Natural killer cell treated with Interleukin-12 subunit alpha and Interleukin-12 subunit beta and Interleukin-15 and Interleukin-18, amount 100 ng/mL, for 72 hours (primary cell): ENCODE measurements at regions not wholly inside any gene's neighbourhood (a gene's known extent, or its start where the extent isn't known, plus 50 kb on each side); places are given as distances from the start of the nearest gene placed in this dataset.

ENCODE experiments used
- ATAC-seq, 2 donors: fragments of 150-1000 bp; cut with Tn5 transposase in 1 of 2; sonication (Bioruptor Pico), chemical (Tn5 transposase) in 1 of 2; 2 replicates each; pipeline ENCODE4 v1.10.0; 2021
- DNase-seq: peaks from one replicate; pipeline ENCODE4 v3.0.0; 2022; ENCODE audit warnings: low spot score
- H3K27ac Mint-ChIP-seq, 2 donors: 1 replicate in 1 of 2; 2 replicates in 1 of 2; pipeline ENCODE4 v1.8.0; 2022; ENCODE audit warnings: mixed read lengths in 2 of 2, mild to moderate bottlenecking in 1 of 2, moderate library complexity in 1 of 2
- H3K27me3 Mint-ChIP-seq, 2 donors: 1 replicate in 1 of 2; 2 replicates in 1 of 2; pipeline ENCODE4 v1.8.0; 2022; ENCODE audit warnings: mixed read lengths in 2 of 2
- H3K36me3 Mint-ChIP-seq: one replicate; pipeline ENCODE4 v1.8.0; 2022; ENCODE audit warnings: mixed read lengths
- H3K4me1 Mint-ChIP-seq, 2 donors: 1 replicate in 1 of 2; 2 replicates in 1 of 2; pipeline ENCODE4 v1.8.0; 2022; ENCODE audit warnings: low read depth in 2 of 2, mixed read lengths in 2 of 2, mild to moderate bottlenecking in 1 of 2
- H3K4me3 Mint-ChIP-seq: one replicate; pipeline ENCODE4 v1.8.0; 2022; ENCODE audit warnings: mixed read lengths
- H3K9me3 Mint-ChIP-seq: 2 replicates; pipeline ENCODE4 v1.8.0; 2022; ENCODE audit warnings: mixed read lengths

GRCh38 chr4:101599620-101600019 is 190.9 kb upstream of the BANK1 start:
- Mint-ChIP-seq H3K4me1 (peaks cover 0 to 4% of the 10 kb centered on the region in 2 donors), H3K27ac (no peak overlapping the region), H3K27me3 (no peaks in the 10 kb centered on the region), H3K4me3 (no peak overlapping the region), H3K9me3 (no peaks in the 10 kb centered on the region), H3K36me3 (no peaks in the 10 kb centered on the region)
- ATAC-seq, result no peak
- DNase-seq, result no peak

GRCh38 chr4:101596781-101597552 is 193.6 kb upstream of the BANK1 start:
- H3K9me3 Mint-ChIP-seq, result no peaks in the 10 kb centered on the region
- no peak overlapping the region for H3K4me3 Mint-ChIP-seq
- H3K4me1 Mint-ChIP-seq, result peaks cover 0 to 6% of the 10 kb centered on the region in 2 donors
- no peaks in the 10 kb centered on the region for H3K27me3 Mint-ChIP-seq
- ATAC-seq (no peak), DNase-seq (no peak)
- no peaks in the 10 kb centered on the region for H3K36me3 Mint-ChIP-seq
- H3K27ac Mint-ChIP-seq, result no peak overlapping the region

DNA sequence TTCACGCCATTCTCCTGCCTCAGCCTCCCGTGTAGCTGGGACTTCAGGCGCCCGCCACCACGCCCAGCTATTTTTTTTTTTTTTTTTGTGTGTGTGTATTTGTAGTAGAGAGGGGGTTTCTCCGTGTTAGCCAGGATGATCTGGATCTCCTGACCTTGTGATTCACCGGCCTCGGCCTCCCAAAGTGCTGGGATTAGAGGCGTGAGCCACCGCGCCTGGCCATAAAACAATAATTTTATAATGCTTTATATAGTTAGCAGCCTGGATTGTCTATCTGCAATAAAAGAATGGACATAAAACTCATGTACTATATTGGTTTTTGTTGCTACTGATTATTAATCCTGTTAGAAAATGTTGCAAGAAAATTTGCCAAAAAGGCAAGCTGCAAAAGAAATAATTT is 195.9 kb upstream of the BANK1 start:
- ATAC-seq, result no peak
- Mint-ChIP-seq H3K27me3 (no peaks in the 10 kb centered on the region), H3K36me3 (no peaks in the 10 kb centered on the region), H3K4me1 (peaks cover 0 to 6% of the 10 kb centered on the region in 2 donors), H3K27ac (no peak overlapping the region), H3K4me3 (no peak overlapping the region), H3K9me3 (no peaks in the 10 kb centered on the region)
- DNase-seq, result no peak

DNA sequence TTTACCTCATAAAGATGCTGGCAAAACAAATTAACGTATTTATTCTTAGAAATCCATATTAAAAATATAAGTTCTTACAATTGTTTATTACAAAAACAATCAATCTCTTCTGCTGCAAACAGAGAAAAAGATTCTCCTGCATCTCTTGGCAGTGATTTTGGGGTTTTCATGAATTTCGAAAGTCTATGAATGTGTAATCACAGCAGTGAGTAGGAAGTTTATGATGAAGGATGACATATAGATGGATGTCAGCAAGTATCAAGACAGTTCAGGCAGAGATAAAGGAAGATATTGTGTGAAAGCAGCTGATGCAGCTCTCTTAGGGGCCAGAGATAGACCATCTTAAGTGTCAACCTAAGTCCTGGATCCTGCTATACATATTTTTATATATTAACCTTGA is 196.9 kb upstream of the BANK1 start:
- no peak overlapping the region for H3K27ac Mint-ChIP-seq
- no peak for ATAC-seq

DNA sequence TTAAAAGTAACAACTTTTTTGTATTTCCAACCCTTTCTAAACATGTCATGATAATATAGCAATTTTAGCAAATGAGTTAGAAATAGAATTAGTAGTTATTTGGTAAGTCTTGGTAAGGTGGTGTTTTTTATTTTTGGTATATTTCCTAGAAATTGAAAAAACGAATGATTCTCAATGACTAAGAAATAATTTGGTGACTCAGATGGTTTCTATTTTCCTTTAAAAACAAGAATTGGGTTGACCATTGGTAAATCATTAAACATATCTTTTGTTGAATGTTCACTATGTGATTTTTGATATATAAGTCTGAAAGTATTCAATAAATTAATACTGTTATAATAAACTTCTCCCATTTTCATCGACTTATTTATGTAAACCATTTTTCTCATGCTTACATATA is 206.2 kb upstream of the BANK1 start:
- Mint-ChIP-seq H3K36me3 (peaks cover 14% of the 10 kb centered on the region), H3K4me3 (no peak overlapping the region), H3K4me1 (no peaks in the 10 kb centered on the region), H3K27ac (no peak overlapping the region), H3K27me3 (peaks cover 0 to 8% of the 10 kb centered on the region in 2 donors), H3K9me3 (peaks cover 14% of the 10 kb centered on the region)
- ATAC-seq (no peak), DNase-seq (no peak)

More for the DNA sequence above, 196.9 kb upstream of the BANK1 start:
- no peaks in the 10 kb centered on the region for H3K36me3 Mint-ChIP-seq
- peaks cover 0 to 6% of the 10 kb centered on the region in 2 donors for H3K4me1 Mint-ChIP-seq
- H3K27me3 Mint-ChIP-seq, result no peaks in the 10 kb centered on the region
- H3K4me3 Mint-ChIP-seq, result no peak overlapping the region
- H3K9me3 Mint-ChIP-seq, result no peaks in the 10 kb centered on the region
- DNase-seq, result no peak

DNA sequence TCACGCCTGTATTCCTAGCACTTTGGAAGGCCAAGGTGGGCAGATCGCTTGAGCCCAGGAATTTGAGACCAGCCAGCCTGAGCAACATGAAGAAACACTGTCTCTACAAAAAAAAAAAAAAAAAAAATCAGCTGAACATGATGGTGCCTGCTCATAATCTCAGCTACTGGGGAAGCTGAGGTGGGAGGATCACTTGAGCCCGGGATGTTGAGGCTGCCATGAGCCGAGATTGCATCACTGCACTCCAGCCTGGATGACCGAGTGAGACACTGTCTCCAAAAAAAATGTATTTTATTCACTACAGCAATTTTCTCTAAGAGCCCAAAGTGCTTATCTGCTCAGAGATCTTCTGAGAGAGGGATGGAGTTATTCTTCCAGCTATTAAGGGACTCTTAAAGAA is 215.8 kb upstream of the PPP3CA start:
- Mint-ChIP-seq H3K36me3 (peaks cover 20% of the 10 kb centered on the region), H3K9me3 (peaks cover 3% of the 10 kb centered on the region), H3K27me3 (peaks cover 3 to 12% of the 10 kb centered on the region in 2 donors), H3K4me3 (no peak overlapping the region), H3K27ac (no peak overlapping the region), H3K4me1 (no peaks in the 10 kb centered on the region)
- ATAC-seq (no peak), DNase-seq (no peak)

DNA sequence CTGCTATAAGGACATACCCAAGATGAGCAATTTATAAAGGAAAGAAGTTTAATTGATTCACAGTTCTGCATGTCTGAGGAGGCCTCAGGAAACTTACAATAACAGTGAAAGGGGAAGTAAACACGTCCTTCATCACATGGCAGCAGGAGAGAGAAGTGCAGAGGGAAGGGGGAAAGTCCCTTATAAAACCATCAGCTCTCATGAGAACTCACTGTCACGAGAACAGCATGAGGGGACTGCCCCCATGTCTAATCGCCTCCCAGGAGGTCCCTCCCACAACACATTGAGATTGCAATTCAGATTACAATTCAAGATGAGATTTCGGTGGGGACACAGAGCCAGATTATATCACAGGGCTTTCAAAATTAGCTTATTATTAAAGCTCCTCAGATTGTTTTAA is 209.5 kb upstream of the PPP3CA start:
- ATAC-seq, result peak in 1 of 2 donors; percentile 72
- Mint-ChIP-seq H3K36me3 (peaks cover 20% of the 10 kb centered on the region), H3K4me3 (no peak overlapping the region), H3K27ac (no peak overlapping the region), H3K4me1 (peaks cover 0 to 6% of the 10 kb centered on the region in 2 donors), H3K27me3 (peaks cover 5 to 8% of the 10 kb centered on the region in 2 donors), H3K9me3 (peaks cover 6% of the 10 kb centered on the region)
- no peak for DNase-seq

DNA sequence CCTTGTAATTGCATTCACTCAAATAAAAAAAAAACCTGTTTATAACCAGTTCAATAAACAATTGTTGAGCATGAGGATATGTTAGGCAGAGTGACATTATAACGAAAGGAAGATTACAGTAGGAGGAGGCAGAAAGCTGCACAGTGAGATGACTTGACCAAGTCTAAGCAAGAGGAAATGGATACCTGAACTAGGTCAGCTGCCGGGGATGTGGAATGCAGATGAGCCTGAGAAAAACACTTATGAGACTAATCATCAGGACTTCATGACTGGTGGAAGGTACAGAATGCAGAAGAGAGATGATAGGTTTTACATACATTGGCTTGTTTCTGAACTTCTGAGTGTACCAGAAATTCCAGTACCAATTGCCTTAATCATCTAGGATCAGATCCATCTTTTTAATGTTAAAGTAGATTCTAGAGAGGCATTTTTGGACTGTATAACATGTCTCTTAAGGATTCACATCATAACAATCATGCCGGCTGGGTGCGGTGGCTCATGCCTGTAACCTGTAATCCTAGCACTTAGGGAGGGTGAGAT is 208.1 kb upstream of the PPP3CA start:
- no peak for DNase-seq
- Mint-ChIP-seq H3K9me3 (peaks cover 6% of the 10 kb centered on the region), H3K4me3 (no peak overlapping the region), H3K36me3 (peaks cover 20% of the 10 kb centered on the region), H3K27me3 (peaks cover 5 to 8% of the 10 kb centered on the region in 2 donors), H3K4me1 (peaks cover 0 to 6% of the 10 kb centered on the region in 2 donors), H3K27ac (no peak overlapping the region)
- ATAC-seq, result no peak

DNA sequence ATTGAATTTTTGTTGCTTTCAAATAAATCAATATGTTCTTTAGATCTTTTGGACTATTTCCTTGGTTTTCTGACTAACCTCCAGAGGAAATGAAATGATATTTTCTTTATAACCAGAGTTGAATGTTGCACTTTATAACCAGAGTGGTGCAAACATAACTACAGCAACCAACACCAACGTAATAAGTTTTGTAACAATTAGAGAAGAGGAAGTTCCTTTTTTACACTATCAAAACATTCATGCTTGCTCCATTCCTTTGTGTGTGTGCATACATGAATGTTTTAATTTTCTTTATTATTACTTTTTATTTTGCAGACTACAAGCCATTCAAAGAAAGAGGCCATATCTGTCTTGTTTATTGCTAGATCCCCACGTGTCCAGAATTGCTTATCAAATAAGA is 193.0 kb upstream of the PPP3CA start:
- Mint-ChIP-seq H3K4me3 (no peak overlapping the region), H3K4me1 (no peaks in the 10 kb centered on the region), H3K36me3 (peaks cover 16% of the 10 kb centered on the region), H3K27ac (no peak overlapping the region), H3K9me3 (no peaks in the 10 kb centered on the region), H3K27me3 (peaks cover 19 to 32% of the 10 kb centered on the region in 2 donors)
- DNase-seq, result no peak
- ATAC-seq, result no peak

DNA sequence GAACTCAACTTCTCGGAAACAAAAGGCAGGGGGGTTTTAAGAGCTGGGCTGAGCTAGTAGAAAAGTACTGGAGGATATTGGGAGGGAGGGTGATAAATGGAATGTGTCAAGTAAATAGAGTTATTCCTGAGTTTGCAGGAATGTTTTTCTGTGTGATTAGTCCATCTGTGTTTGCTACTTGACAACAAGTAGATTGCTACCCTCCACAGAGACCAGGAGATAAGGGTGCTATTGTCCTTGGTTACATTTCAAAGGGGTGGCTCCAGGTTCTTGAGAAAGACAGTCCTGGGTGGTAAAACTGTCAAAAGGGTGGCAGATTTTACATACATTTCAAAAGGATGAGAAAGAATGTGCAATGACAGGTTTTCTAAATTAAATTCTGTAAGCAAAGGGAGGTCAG is 181.2 kb upstream of the PPP3CA start:
- H3K27ac Mint-ChIP-seq, result no peak overlapping the region
- ATAC-seq (no peak), DNase-seq (no peak)
- peaks cover 43 to 59% of the 10 kb centered on the region in 2 donors for H3K27me3 Mint-ChIP-seq
- H3K9me3 Mint-ChIP-seq, result peaks cover 4% of the 10 kb centered on the region
- H3K4me3 Mint-ChIP-seq, result no peak overlapping the region
- peaks cover 24 to 28% of the 10 kb centered on the region in 2 donors for H3K4me1 Mint-ChIP-seq
- peaks cover 5% of the 10 kb centered on the region for H3K36me3 Mint-ChIP-seq

GRCh38 chr4:101527188-101527587 is 179.9 kb upstream of the PPP3CA start:
- DNase-seq, result peak; percentile 89
- peak overlapping the region; percentile 38 to 55 for H3K27ac Mint-ChIP-seq
- H3K4me1 Mint-ChIP-seq, result peaks cover 24 to 28% of the 10 kb centered on the region in 2 donors
- H3K36me3 Mint-ChIP-seq, result peaks cover 5% of the 10 kb centered on the region
- peak; percentile 99 for ATAC-seq
- H3K27me3 Mint-ChIP-seq, result peaks cover 32 to 49% of the 10 kb centered on the region in 2 donors
- peak overlapping the region; percentile 16 for H3K4me3 Mint-ChIP-seq
- peaks cover 4% of the 10 kb centered on the region for H3K9me3 Mint-ChIP-seq

GRCh38 chr4:101515566-101515965 is 168.2 kb upstream of the PPP3CA start:
- H3K4me1 Mint-ChIP-seq, result peaks cover 9 to 23% of the 10 kb centered on the region in 2 donors
- DNase-seq (no peak), ATAC-seq (peak in 1 of 2 donors; percentile 54)
- H3K9me3 Mint-ChIP-seq, result no peaks in the 10 kb centered on the region
- H3K27me3 Mint-ChIP-seq, result peaks cover 12 to 27% of the 10 kb centered on the region in 2 donors
- peak overlapping the region in 1 of 2 donors; percentile 72 for H3K27ac Mint-ChIP-seq
- H3K36me3 Mint-ChIP-seq, result no peaks in the 10 kb centered on the region
- H3K4me3 Mint-ChIP-seq, result peak overlapping the region; percentile 54

GRCh38 chr4:101515099-101515498 is 167.8 kb upstream of the PPP3CA start:
- peak overlapping the region; percentile 54 for H3K4me3 Mint-ChIP-seq
- DNase-seq, result no peak
- H3K9me3 Mint-ChIP-seq, result no peaks in the 10 kb centered on the region
- peak in 1 of 2 donors; percentile 73 for ATAC-seq
- peaks cover under 1% of the 10 kb centered on the region for H3K36me3 Mint-ChIP-seq
- peaks cover 16 to 28% of the 10 kb centered on the region in 2 donors for H3K27me3 Mint-ChIP-seq
- peaks cover 9 to 23% of the 10 kb centered on the region in 2 donors for H3K4me1 Mint-ChIP-seq
- H3K27ac Mint-ChIP-seq, result peak overlapping the region in 1 of 2 donors; percentile 72

DNA sequence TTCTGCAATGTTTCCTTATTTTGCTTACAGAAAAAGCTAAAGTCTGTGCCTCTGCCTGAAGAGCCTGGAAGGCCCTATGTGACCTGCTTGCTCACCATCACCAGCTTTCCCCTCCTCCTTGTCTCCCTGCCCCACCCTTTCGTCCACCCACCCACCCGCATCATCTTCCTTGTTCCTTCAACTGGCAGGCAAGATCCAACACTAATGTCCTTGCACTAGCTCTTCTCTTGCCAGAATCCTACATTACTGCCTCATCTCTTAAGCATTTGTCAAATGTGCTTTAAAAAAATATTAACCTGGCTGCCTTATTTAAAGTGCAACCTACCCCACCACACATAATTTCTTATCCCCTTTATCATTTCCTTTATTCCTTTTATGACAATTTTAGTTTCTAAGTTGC is 165.1 kb upstream of the PPP3CA start:
- peaks cover 7% of the 10 kb centered on the region for H3K36me3 Mint-ChIP-seq
- DNase-seq, result no peak

More for the DNA sequence above, 165.1 kb upstream of the PPP3CA start:
- Mint-ChIP-seq H3K27me3 (peaks cover 13 to 24% of the 10 kb centered on the region in 2 donors), H3K4me3 (no peak overlapping the region), H3K27ac (no peak overlapping the region), H3K9me3 (no peaks in the 10 kb centered on the region), H3K4me1 (peaks cover 9 to 23% of the 10 kb centered on the region in 2 donors)
- ATAC-seq, result no peak
